H7 (cell line): ENCODE measurements at regions not wholly inside any gene's neighbourhood (a gene's known extent, or its start where the extent isn't known, plus 50 kb on each side); places are given as distances from the start of the nearest gene placed in this dataset.

Experiments used
- DNase-seq: peaks from one replicate; pipeline ENCODE4 v3.0.0; 2012
- H3K27me3 ChIP-seq: 2 replicates; pipeline ENCODE4 v1.6.0; 2011; ENCODE audit warnings: mild to moderate bottlenecking, low read length; ENCODE audit not compliant: control insufficient read depth, insufficient read depth
- H3K36me3 ChIP-seq: replicated peaks from 2 replicates; pipeline ENCODE4 v1.5.1; 2011; ENCODE audit warnings: low read length; ENCODE audit not compliant: control insufficient read depth, insufficient read depth
- H3K4me3 ChIP-seq: 2 replicates; pipeline ENCODE4 v1.5.1; 2011; ENCODE audit warnings: low read depth, mild to moderate bottlenecking, control low read depth, low read length, moderate library complexity; ENCODE audit not compliant: insufficient read depth

DNA sequence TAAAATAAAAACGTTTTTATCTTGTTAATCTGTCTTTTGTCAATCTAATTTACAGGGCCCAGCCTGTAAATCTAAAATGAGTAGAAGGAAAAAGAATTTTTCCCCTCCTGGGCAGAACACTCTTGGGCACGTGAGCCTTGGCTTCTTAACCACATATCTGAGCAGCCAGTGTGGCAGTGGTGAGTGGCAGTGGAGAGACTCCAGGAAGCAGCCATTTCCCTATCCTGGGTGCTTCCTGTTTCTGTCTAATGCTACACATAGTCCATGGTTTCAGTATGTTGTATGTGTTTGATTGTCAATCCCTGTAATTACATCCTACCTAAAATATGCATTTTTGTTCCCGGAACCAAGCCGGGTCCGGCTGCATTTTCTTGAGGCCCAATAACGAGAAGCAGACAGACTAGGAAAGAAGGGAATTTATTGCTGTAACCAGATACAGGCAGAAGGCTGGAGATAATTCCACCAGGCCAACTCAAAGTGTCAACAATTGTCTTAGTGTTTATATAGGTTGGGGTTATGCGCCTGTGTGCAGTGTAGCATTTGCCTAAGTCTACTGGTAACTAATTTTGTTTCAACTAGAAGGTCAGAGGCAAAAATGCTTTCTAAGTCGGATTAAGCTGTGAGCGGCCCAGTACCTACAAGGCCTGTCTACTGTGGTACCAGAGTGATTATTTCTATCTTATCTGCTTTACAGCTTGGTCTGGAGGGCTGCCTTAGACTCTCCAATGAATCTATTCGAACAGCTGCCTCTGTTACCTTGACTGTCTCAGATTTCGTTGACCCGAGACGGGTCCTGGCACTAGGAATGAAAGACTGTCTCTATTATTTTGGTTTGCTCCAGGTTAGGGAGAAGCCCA is 82.4 kb upstream of the RESF1 start:
- H3K27me3 ChIP-seq = no peaks in the 10 kb centered on the region
- H3K4me3 ChIP-seq = no peak overlapping the region
- H3K36me3 ChIP-seq = no peaks in the 10 kb centered on the region
- DNase-seq = no peak

DNA sequence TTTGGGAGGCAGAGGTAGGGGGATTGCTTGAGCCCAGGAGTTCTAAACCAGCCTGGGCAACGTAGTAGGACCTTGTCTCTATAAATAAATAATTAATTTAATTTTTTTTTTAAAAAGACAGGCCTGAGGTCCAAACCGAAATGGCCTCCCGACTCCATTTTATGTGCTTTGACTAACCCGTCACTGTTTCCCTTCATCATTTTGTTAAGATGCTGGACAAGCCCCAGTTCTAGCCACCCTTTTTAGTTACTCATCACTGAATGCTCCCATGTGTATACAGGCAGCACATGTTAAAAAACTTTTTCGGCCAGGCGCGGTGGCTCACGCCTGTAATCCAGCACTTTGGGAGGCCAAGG is 83.6 kb upstream of the RESF1 start:
- H3K27me3 ChIP-seq = no peaks in the 10 kb centered on the region
- H3K4me3 ChIP-seq = no peak overlapping the region
- H3K36me3 ChIP-seq = no peaks in the 10 kb centered on the region
- no peak for DNase-seq

DNA sequence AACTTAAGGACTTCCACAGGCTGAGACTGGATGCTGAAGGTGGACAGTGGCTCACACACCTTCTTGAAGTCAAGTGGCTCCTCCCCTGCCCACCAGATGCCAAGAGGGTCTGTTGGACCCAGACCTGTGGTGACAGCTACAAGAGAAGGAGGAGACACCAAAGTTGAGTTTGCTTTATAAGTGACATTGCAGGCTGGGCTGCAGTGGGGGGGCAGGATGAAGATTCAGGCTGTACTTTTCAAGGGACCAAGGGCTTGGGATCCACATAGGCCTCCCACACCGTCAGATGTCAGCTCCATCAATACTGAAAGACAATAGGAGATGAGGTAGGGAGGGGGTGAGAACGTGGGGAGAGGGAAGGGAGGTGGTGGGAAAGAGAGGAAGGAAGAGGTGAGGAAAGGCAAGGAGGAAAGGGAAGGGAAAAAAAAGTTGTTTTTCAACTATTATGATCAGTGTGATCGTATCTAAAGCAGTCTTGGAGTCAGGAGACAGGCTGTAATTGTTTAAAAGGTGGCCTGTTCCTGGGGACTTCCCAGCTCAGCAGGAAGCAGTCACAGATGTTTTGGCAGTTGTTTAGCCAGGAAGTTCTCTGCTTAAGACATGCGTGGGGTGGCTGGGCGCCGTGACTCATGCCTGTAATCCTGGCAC is 84.1 kb upstream of the RESF1 start:
- Histone ChIP-seq H3K4me3 (no peak overlapping the region), H3K27me3 (no peaks in the 10 kb centered on the region)
- peak; percentile 44 for DNase-seq

DNA sequence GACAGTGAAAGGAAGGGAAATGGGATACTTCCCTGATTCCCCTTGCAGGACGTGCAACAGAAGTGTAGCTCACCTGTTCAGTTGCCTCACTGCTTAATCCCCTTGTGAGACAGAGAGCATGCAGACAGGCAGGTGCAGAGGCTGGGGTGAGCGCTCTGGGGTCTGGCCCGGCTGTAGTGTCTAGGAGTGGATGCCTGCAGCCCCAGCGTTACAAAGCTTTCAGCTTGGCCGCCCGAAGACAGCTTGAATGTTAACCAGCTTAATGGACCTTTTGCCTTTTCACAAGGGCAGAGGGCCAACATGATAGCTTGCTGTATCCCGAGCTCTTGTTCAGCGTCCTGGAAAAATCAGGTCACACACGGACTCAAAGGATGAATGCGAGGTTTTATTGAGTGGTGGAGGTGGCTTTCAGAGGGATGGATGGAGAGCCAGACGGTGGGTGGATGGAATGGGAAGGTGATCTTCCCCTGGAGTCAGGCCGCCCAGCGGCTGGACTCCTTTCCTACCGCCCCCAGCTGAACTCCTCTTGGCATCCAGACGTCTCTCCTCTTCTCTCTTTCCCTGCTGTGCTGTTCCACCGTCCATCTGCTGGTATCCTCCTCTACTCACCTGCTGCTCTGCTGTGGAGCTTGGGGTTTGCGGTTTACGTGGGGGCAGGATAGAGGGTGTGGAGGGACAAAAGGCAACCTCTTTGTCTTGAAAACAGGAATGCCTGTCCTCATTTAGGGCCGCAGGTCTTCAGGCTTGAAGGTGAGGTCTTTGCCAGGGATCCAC is 86.2 kb upstream of the RESF1 start:
- Histone ChIP-seq H3K4me3 (no peak overlapping the region), H3K36me3 (no peaks in the 10 kb centered on the region), H3K27me3 (no peaks in the 10 kb centered on the region)
- no peak for DNase-seq

More for the DNA sequence above, 84.1 kb upstream of the RESF1 start:
- H3K36me3 ChIP-seq = no peaks in the 10 kb centered on the region

DNA sequence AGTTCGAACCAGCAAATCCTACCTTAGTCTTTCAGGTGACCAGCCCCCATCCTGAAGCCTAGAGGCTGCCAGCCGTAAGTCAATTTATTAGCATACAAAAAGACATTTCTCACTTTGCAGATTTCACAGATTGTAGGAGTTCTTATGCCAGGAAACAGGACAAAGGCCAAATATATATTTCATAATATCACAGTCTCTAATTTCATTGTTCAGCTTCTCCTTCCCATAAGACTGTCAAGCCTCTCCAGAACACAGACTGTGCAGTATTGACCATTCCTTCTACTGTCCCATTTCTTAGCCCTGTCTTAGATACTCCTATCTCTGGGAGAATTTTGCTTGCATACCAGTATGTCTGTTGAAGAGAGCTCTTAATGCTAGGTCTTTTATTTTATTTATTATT is 89.2 kb upstream of the RESF1 start:
- H3K36me3 ChIP-seq = no peaks in the 10 kb centered on the region
- no peak for DNase-seq
- H3K27me3 ChIP-seq = no peaks in the 10 kb centered on the region
- H3K4me3 ChIP-seq = no peak overlapping the region

DNA sequence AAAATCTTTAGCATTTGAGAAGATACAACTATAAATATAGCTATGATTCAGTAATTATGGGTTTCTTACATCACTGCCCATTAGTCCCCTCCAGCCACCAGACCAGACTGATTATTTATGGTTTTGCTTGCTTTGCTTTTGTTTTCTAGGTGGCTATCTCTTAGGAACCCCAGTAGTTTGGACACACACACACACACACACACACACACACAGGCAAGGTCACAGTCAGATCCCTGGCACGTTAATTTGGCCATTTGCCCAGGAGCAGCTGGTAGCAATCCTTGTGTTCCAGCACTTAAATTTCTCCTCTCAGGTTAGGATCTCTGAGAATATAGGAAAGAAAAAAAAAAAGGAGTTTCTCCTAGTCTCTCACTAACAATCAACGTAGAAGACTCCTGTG is 90.2 kb upstream of the RESF1 start:
- H3K36me3 ChIP-seq = no peaks in the 10 kb centered on the region
- no peak overlapping the region for H3K4me3 ChIP-seq
- H3K27me3 ChIP-seq = no peaks in the 10 kb centered on the region
- no peak for DNase-seq

DNA sequence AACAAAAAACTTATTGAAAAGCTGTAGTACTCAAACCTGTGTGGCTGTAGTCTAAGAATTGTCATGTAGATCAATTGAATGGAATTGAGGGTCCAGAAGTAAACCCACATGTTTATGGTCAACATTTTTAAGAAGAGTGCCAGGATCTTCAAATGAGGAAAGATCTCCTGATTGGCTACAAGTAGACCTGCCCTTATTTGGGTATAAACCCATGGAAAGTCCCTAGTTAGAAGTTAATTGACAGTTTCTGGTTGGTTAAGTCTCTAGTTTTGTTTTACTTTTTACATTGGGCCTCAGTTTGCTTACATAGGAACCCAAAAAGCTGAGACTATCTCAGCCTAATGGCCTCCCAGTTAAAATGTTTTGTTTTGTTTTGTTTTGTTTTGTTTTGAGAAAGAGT is 91.9 kb upstream of the RESF1 start:
- Histone ChIP-seq H3K4me3 (no peak overlapping the region), H3K27me3 (no peaks in the 10 kb centered on the region), H3K36me3 (no peaks in the 10 kb centered on the region)
- no peak for DNase-seq

DNA sequence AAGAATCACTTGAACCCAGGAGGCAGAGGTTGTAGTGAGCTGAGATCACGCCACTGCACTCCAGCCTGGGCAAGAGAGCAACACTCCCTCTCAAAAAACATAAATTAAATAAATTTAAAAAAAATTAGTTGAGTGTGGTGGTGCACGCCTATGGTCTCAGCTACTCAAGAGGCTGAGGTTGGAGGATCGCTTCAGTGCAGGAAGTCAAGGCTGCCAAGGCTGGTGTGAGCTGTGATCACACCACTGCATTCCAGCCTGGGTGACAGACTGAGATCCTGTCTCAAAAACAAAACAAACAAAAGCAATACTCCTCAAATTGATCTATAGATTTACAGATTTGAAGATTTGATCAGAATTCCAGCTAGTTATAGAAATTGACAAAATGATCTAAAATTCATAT is 92.7 kb upstream of the RESF1 start:
- Histone ChIP-seq H3K27me3 (no peaks in the 10 kb centered on the region), H3K4me3 (no peak overlapping the region), H3K36me3 (no peaks in the 10 kb centered on the region)
- no peak for DNase-seq

DNA sequence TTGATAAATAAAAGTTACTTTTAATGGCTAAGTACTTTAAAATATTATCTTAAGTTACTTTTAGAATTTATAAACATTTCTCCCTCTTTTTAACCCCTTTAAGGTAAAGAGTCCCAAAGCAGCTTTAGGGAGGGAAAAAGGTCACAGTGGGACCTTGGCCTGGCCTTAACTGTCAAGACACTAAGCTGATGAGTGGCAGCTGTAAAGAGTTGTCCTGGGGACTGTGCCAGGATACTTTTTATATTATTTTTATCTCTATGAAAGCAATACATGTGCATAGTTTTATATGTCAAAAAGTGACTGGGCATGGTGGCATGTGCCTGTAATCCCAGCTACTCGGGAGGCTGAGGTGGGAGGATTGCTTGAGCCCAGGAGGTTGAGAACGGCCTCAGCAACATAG is 94.2 kb upstream of the RESF1 start:
- H3K36me3 ChIP-seq = no peaks in the 10 kb centered on the region
- DNase-seq = no peak
- no peaks in the 10 kb centered on the region for H3K27me3 ChIP-seq
- H3K4me3 ChIP-seq = no peak overlapping the region

DNA sequence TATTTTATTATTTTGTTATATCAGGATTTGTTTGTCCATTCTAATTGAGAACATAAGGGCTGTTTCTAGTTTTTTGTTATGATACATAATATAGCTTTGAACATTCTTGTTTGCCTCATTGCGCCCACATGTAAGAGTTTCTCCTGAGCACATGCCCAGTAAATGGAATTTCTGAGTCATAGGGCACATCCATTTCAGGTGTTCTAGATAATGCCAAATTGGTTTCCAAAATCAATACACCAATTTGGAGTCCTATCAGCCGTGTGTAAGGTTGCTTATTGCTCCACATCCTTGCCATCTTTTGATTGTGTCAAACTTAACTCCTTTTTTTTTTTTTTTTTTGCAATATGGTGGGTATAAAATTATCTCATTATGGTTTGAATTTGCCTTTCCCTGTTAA is 97.9 kb upstream of the RESF1 start:
- Histone ChIP-seq H3K36me3 (no peaks in the 10 kb centered on the region), H3K27me3 (no peaks in the 10 kb centered on the region), H3K4me3 (no peak overlapping the region)
- DNase-seq = no peak

DNA sequence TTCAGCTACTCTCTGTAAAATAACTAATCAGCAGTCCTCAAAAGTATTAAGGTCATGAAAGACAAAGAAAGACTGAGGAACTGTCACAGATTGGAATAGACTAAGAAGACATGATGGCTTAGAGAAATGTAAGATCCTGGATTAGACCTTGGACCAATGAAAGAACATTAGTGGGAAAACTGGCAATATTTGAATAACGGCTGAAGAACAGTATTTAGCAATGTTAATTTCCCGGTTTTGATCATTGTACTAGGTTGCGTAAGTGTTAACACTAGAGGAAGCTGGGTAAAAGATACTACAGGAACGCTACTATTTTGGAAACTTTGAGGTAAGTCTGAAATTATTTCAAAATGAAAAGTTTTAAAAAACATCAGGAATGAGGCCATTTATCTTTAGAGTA is 98.8 kb upstream of the RESF1 start:
- H3K27me3 ChIP-seq = no peaks in the 10 kb centered on the region

DNA sequence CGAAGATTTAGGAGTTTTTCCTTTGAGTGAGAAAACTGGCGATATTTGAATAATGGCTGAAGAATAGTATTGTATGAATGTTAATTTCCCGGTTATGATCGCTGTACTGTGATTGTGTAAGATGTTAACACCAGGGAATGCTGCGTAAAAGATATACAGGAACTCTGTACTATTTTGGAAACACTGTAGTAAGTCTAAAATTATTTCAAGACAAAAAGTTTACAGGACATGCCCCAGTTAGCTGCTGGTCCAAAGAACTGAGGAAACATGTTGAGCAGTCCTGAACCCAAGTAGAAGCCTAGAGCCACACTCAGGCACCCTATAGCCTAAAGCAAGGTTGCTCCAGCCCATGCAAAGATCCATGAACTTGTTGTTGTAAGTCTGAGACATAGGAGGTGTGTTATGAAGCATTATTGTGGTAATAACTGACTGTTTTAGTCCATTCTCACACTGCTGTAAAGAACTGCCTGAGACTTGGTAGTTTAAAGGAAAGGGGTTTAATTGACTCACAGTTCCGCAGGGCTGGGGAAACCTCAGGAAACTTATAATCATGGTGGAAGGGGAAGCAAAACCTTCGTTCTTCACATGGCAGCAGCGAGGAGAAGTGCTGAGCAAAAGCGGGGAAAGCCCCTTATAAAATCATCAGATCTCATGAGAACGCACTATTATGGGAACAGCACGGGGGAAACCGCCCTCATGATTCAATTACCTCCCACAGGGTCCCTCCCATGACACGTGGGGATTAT is 99.8 kb upstream of the RESF1 start:
- Histone ChIP-seq H3K27me3 (no peaks in the 10 kb centered on the region), H3K36me3 (no peaks in the 10 kb centered on the region), H3K4me3 (no peak overlapping the region)
- no peak for DNase-seq

More for the DNA sequence above, 98.8 kb upstream of the RESF1 start:
- Histone ChIP-seq H3K4me3 (no peak overlapping the region), H3K36me3 (no peaks in the 10 kb centered on the region)
- DNase-seq = no peak

DNA sequence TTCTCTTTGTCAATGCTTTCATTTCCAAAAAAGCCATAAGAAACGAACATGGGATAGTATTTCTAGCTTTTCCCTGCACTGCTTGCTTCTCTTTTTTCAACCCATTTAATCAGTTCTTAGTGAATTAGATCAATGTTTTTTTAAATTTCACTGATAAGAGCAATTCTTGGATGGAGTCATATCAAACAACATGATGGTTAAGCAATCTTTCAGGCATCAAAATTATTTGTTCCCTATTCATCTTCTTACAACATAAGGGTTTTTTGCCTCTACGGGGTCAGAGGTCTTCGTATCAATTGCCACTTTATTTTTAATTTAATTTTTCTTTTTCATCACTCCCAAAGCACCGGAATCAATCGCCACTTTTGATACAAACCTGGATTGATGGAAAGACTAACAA is 103.8 kb upstream of the RESF1 start:
- DNase-seq = no peak
- Histone ChIP-seq H3K27me3 (no peaks in the 10 kb centered on the region), H3K4me3 (no peak overlapping the region), H3K36me3 (no peaks in the 10 kb centered on the region)

DNA sequence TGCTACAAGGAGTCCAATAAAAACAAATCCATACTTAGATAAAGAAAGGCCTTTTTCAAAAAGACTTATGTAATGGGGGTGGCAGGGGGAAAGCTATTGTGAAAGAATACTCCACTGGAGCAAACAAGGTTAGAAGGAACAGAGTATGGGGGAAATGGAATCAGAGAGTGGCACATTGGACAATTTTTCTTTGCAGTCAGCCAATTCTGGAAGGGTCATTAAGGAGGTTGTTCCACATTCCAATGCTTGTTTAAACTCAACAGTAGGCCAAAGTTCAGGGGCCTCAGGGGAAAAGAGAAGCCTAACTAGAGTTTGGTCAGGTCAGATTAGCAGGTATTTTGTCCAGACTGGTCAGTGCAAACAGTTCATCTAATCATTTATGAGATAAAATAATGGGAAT is 105.2 kb upstream of the RESF1 start:
- no peaks in the 10 kb centered on the region for H3K27me3 ChIP-seq
- no peaks in the 10 kb centered on the region for H3K36me3 ChIP-seq
- no peak overlapping the region for H3K4me3 ChIP-seq
- DNase-seq = no peak
